GM12865 (cell line): ENCODE measurements at regions not wholly inside any gene's neighbourhood (a gene's known extent, or its start where the extent isn't known, plus 50 kb on each side); places are given as distances from the start of the nearest gene placed in this dataset.
A peak's percentile ranks its signal among the peaks of the same experiment; 100 is the strongest.

Source experiments
- DNase-seq: peaks from one replicate; pipeline ENCODE4 v3.0.0; 2010; ENCODE audit warnings: low read depth
- H3K4me3 ChIP-seq: 2 replicates; pipeline ENCODE4 v1.5.1; 2011; ENCODE audit warnings: mild to moderate bottlenecking, low read depth, low read length, control low read depth
- CTCF ChIP-seq: IDR thresholded peaks from 2 replicates; pipeline ENCODE4 v1.5.1; 2011; ENCODE audit warnings: low read length, control low read depth, low read depth, inconsistent platforms; ENCODE audit not compliant: insufficient read depth; ENCODE audit errors: missing control alignments

- DNase-seq = no peak
- TF ChIP-seq CTCF = no peak
- H3K4me3 ChIP-seq = no peak overlapping the region
These were observed 113.0 kb downstream of the GOSR1 start for GRCh38 chr17:30590081-30590733.

GRCh38 chr17:30589431-30589830, 112.2 kb downstream of the GOSR1 start:
- no peak overlapping the region for H3K4me3 ChIP-seq
- TF ChIP-seq CTCF = no peak
- DNase-seq = no peak

DNA sequence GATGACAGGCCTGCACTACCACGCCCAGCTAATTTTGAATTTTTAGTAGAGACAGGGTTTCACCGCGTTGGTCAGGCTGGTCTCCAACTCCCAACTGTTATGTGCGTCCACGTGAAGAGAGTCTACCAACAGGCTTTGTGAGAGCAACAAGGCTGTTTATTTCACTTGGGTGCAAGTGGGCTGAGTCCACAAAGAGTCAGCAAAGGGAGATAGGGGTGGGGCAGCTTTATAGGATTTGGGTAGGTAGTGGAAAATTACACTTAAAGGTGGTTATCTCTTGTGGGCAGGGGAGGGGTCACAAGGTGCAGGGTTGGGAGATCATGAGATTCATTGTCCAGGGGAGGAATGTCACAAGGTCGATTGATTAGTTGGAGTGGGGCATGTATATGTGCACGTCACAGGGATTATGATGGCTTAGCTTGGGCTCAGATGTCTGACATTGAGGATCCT, 111.6 kb downstream of the GOSR1 start:
- no peak for TF ChIP-seq CTCF
- DNase-seq = no peak
- no peak overlapping the region for H3K4me3 ChIP-seq

GRCh38 chr17:30586818-30587595, 109.8 kb downstream of the GOSR1 start:
- DNase-seq = peak; percentile 36
- no peak overlapping the region for H3K4me3 ChIP-seq
- TF ChIP-seq CTCF = no peak

- DNase-seq = no peak
- no peak overlapping the region for H3K4me3 ChIP-seq
- TF ChIP-seq CTCF = no peak
These were observed 107.6 kb downstream of the GOSR1 start for GRCh38 chr17:30584810-30585209.

DNA sequence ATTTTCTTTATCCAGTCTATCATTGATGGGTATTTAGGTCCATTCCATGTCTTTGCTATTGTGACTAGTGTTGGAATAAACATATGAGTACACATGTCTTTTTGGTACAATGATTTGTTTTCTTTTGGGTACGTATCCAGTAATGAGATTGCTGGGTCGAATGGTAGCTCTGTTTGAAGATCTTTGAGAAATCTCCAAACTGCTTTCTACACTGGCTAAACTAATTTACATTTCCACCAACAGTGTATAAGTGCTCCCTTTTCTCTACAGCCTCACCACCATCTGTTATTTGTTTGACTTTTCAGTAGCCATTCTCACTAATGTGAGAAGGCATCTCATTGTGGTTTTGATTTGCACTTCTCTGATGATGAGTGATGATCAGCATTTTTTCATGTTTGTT, 103.7 kb downstream of the GOSR1 start:
- no peak for TF ChIP-seq CTCF
- no peak for DNase-seq

More for the DNA sequence above, 103.7 kb downstream of the GOSR1 start:
- H3K4me3 ChIP-seq = no peak overlapping the region
